GM21717 (cell line): ENCODE measurements at regions not wholly inside any gene's neighbourhood (a gene's known extent, or its start where the extent isn't known, plus 50 kb on each side); places are given as distances from the start of the nearest gene placed in this dataset.

Experiments
- ATAC-seq: cut with Tn5 transposase; IDR thresholded peaks from one replicate; pipeline ENCODE4 v1.9.1; 2021; ENCODE audit warnings: mild to moderate bottlenecking, moderate library complexity; ENCODE audit not compliant: unreplicated experiment

- ATAC-seq: no peak
Observed at GRCh38 chr12:124418156-124418555, 123.3 kb downstream of the RFLNA start.

- ATAC-seq: no peak
Observed at GRCh38 chr12:124416516-124417395, 121.9 kb downstream of the RFLNA start.

- ATAC-seq: no peak
Observed at GRCh38 chr12:124415064-124415463, 120.2 kb downstream of the RFLNA start.

GRCh38 chr12:124413915-124414314 lies 119.0 kb downstream of the RFLNA start:
- no peak for ATAC-seq

- no peak for ATAC-seq
Observed at GRCh38 chr12:124413401-124413800, 118.5 kb downstream of the RFLNA start.

- ATAC-seq: no peak
Observed at GRCh38 chr12:124412646-124413015, 117.7 kb downstream of the RFLNA start.

GRCh38 chr12:124411953-124412645 lies 117.2 kb downstream of the RFLNA start:
- ATAC-seq: no peak

GRCh38 chr12:124411281-124411878 lies 116.5 kb downstream of the RFLNA start:
- ATAC-seq: no peak

- no peak for ATAC-seq
Observed at GRCh38 chr12:124410354-124411175, 115.7 kb downstream of the RFLNA start.

- ATAC-seq: no peak
Observed at GRCh38 chr12:124408822-124409517, 114.1 kb downstream of the RFLNA start.

GRCh38 chr12:124407074-124407473 lies 112.2 kb downstream of the RFLNA start:
- no peak for ATAC-seq

- no peak for ATAC-seq
Observed at GRCh38 chr12:124406043-124406442, 111.2 kb downstream of the RFLNA start.

- ATAC-seq: no peak
Observed at GRCh38 chr12:124405592-124405991, 110.7 kb downstream of the RFLNA start.

- no peak for ATAC-seq
Observed at GRCh38 chr12:124405151-124405550, 110.3 kb downstream of the RFLNA start.

GRCh38 chr12:124404162-124404784 lies 109.4 kb downstream of the RFLNA start:
- ATAC-seq: no peak

GRCh38 chr12:124403273-124403672 lies 108.4 kb downstream of the RFLNA start:
- ATAC-seq: no peak

GRCh38 chr12:124402248-124403066 lies 107.6 kb downstream of the RFLNA start:
- ATAC-seq: no peak

- no peak for ATAC-seq
Observed at GRCh38 chr12:124401704-124402221, 106.9 kb downstream of the RFLNA start.

GRCh38 chr12:124400124-124400523 lies 105.2 kb downstream of the RFLNA start:
- no peak for ATAC-seq
